ENCODE measurements at regions not wholly inside any gene's neighbourhood (a gene's known extent, or its start where the extent isn't known, plus 50 kb on each side); places are given as distances from the start of the nearest gene placed in this dataset.
"Not testable (repeated sequence)": the region's sequence is repeated elsewhere in the genome, so short reads cannot be mapped to it uniquely, and the experiment has no call there.

DNA sequence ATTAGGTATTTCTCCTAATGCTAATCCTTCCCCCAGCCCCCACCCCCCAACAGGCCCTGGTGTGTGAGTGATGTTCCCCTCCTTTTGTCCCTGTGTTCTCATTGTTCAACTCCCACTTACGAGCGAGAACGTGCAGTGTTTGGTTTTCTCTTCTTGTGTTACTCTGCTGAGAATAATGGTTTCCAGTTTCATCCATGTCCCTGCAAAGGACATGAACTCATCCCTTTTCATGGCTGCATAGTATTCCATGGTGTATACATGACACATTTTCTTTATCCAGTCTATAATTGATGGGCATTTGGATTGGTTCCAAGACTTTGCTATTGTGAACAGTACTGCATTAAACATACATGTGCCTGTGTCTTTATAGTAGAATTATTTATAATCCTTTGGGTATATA is 138.9 kb upstream of the TMEM229A start:
- not testable (repeated sequence) for H3K36me3 Mint-ChIP-seq (ENCODE audit: low read depth); H3K27ac Mint-ChIP-seq; DNase-seq (ENCODE audit: low spot score); H3K27me3 Mint-ChIP-seq (ENCODE audit: low read depth); H3K4me1 Mint-ChIP-seq (ENCODE audit: low read depth); H3K4me3 Mint-ChIP-seq; H3K9me3 Mint-ChIP-seq

DNA sequence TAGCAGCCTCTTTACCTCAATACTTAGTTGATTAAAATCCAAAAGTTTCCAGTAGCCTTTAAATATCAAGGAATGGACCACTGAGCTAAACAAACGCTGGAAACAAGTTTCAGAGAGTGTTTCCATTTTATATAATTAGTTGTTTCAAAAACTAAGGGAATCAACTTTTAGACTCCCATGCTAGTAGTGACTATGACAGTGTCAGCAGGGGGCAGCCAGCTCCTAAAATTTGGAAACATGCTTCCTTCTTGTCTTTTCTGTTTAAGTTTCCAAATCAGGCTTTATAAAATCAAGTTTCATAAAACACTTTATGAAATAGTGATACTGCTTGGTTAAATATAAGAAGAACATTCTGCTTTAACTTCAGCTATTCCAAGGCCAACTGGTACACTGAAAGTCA is 138.2 kb upstream of the TMEM229A start:
- Mint-ChIP-seq H3K4me3 (no peak overlapping the region), H3K27me3 (ENCODE audit: low read depth) (no peaks in the 10 kb centered on the region), H3K9me3 (no peaks in the 10 kb centered on the region), H3K4me1 (ENCODE audit: low read depth) (no peaks in the 10 kb centered on the region), H3K36me3 (ENCODE audit: low read depth) (no peaks in the 10 kb centered on the region), H3K27ac (no peak overlapping the region)
- no peak for DNase-seq (ENCODE audit: low spot score)

- H3K4me1 Mint-ChIP-seq (ENCODE audit: low read depth) = no peaks in the 10 kb centered on the region
- no peak for DNase-seq (ENCODE audit: low spot score)
- H3K27ac Mint-ChIP-seq = no peak overlapping the region
- no peaks in the 10 kb centered on the region for H3K36me3 Mint-ChIP-seq (ENCODE audit: low read depth)
- H3K9me3 Mint-ChIP-seq = no peaks in the 10 kb centered on the region
- H3K4me3 Mint-ChIP-seq = no peak overlapping the region
- no peaks in the 10 kb centered on the region for H3K27me3 Mint-ChIP-seq (ENCODE audit: low read depth)
Measured at GRCh38 chr7:124168616-124169015, 135.7 kb upstream of the TMEM229A start.

DNA sequence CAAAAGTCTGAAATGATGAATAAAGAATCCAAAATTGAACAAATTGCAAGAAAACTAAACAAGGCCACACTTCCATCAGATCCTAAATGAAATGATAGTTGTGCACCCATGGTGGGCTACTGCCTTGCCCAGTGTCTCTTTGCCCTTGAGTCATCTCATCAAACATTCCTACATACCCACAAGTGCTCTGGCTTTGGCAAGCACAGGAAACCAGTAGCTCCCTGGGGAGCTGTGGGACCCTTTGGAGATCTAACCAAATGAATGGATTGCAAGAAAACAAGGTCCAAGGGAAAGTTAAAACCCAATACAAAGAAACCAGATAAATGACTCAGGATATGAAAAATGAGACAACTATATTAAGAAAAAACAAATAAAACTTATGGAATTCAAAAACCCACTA is 129.8 kb upstream of the TMEM229A start:
- no peak overlapping the region for H3K4me3 Mint-ChIP-seq
- H3K27me3 Mint-ChIP-seq (ENCODE audit: low read depth) = no peaks in the 10 kb centered on the region
- DNase-seq (ENCODE audit: low spot score) = no peak
- H3K4me1 Mint-ChIP-seq (ENCODE audit: low read depth) = no peaks in the 10 kb centered on the region
- no peaks in the 10 kb centered on the region for H3K36me3 Mint-ChIP-seq (ENCODE audit: low read depth)
- H3K27ac Mint-ChIP-seq = no peak overlapping the region
- H3K9me3 Mint-ChIP-seq = no peaks in the 10 kb centered on the region

- no peaks in the 10 kb centered on the region for H3K27me3 Mint-ChIP-seq (ENCODE audit: low read depth)
- no peaks in the 10 kb centered on the region for H3K36me3 Mint-ChIP-seq (ENCODE audit: low read depth)
- H3K4me3 Mint-ChIP-seq = no peak overlapping the region
- no peaks in the 10 kb centered on the region for H3K9me3 Mint-ChIP-seq
- DNase-seq (ENCODE audit: low spot score) = no peak
- H3K4me1 Mint-ChIP-seq (ENCODE audit: low read depth) = no peaks in the 10 kb centered on the region
- no peak overlapping the region for H3K27ac Mint-ChIP-seq
Measured at GRCh38 chr7:124155432-124156022, 122.7 kb upstream of the TMEM229A start.

- Mint-ChIP-seq H3K4me1 (ENCODE audit: low read depth) (no peaks in the 10 kb centered on the region), H3K4me3 (no peak overlapping the region), H3K9me3 (no peaks in the 10 kb centered on the region), H3K36me3 (ENCODE audit: low read depth) (no peaks in the 10 kb centered on the region), H3K27me3 (ENCODE audit: low read depth) (no peaks in the 10 kb centered on the region), H3K27ac (no peak overlapping the region)
- DNase-seq (ENCODE audit: low spot score) = no peak
Measured at GRCh38 chr7:124152859-124153692, 120.2 kb upstream of the TMEM229A start.

DNA sequence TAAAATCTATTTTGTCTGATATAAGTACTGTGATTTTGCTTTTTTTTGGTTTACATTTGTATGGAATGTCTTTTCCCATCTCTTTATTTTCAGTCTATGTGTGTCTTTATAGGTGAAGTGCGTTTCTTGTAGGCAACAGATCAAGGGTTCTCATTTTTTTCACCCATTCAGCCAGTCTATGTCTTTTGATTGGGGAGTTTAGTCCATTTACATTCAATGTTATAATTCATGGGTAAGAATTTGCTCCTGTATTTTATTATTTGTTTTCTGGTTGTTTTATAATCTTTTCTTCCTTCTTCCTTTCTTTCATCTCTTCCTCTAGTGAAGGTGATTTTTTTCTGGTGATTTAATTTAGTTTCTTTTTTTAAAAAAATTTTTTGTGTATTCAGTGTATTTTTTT is 104.8 kb upstream of the TMEM229A start:
- Mint-ChIP-seq H3K9me3 (peaks cover 15% of the 10 kb centered on the region), H3K4me1 (ENCODE audit: low read depth) (no peaks in the 10 kb centered on the region), H3K27me3 (ENCODE audit: low read depth) (no peaks in the 10 kb centered on the region), H3K27ac (no peak overlapping the region), H3K4me3 (no peak overlapping the region), H3K36me3 (ENCODE audit: low read depth) (no peaks in the 10 kb centered on the region)
- no peak for DNase-seq (ENCODE audit: low spot score)

- DNase-seq (ENCODE audit: low spot score) = no peak
- no peak overlapping the region for H3K4me3 Mint-ChIP-seq
- no peaks in the 10 kb centered on the region for H3K9me3 Mint-ChIP-seq
- no peaks in the 10 kb centered on the region for H3K36me3 Mint-ChIP-seq (ENCODE audit: low read depth)
- H3K4me1 Mint-ChIP-seq (ENCODE audit: low read depth) = no peaks in the 10 kb centered on the region
- no peak overlapping the region for H3K27ac Mint-ChIP-seq
- no peaks in the 10 kb centered on the region for H3K27me3 Mint-ChIP-seq (ENCODE audit: low read depth)
Measured at GRCh38 chr7:124124201-124124600, 91.3 kb upstream of the TMEM229A start.

- Mint-ChIP-seq H3K4me1 (ENCODE audit: low read depth) (no peaks in the 10 kb centered on the region), H3K27ac (no peak overlapping the region), H3K4me3 (no peak overlapping the region), H3K9me3 (no peaks in the 10 kb centered on the region), H3K36me3 (ENCODE audit: low read depth) (no peaks in the 10 kb centered on the region), H3K27me3 (ENCODE audit: low read depth) (no peaks in the 10 kb centered on the region)
- no peak for DNase-seq (ENCODE audit: low spot score)
Measured at GRCh38 chr7:124120911-124121310, 88.0 kb upstream of the TMEM229A start.

DNA sequence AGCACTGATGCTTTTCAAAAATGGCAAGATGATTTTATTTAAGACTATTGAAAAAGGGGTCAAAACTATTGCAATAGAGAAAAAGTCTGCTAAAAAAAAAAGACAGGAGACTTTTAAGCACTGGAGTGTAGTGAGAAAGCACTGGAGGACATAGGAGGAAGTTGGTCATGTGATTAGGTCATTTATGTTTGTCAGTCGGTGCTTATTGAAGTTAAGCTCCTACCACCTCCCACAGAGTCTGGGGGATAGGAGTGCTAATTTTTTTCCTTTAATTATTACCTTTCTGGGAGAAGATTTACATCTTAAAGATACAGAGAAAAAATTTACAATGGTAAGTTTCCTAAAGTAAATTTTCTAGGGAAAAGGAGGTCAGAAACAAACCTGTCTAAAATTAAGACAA is 80.2 kb upstream of the TMEM229A start:
- no peak for DNase-seq (ENCODE audit: low spot score)
- H3K27me3 Mint-ChIP-seq (ENCODE audit: low read depth) = no peaks in the 10 kb centered on the region
- no peaks in the 10 kb centered on the region for H3K4me1 Mint-ChIP-seq (ENCODE audit: low read depth)
- H3K9me3 Mint-ChIP-seq = no peaks in the 10 kb centered on the region
- H3K27ac Mint-ChIP-seq = no peak overlapping the region
- no peak overlapping the region for H3K4me3 Mint-ChIP-seq
- H3K36me3 Mint-ChIP-seq (ENCODE audit: low read depth) = no peaks in the 10 kb centered on the region

GRCh38 chr7:124106575-124106974 is 73.7 kb upstream of the TMEM229A start:
- Mint-ChIP-seq H3K9me3 (peaks cover 5% of the 10 kb centered on the region), H3K36me3 (ENCODE audit: low read depth) (no peaks in the 10 kb centered on the region), H3K27ac (no peak overlapping the region), H3K27me3 (ENCODE audit: low read depth) (no peaks in the 10 kb centered on the region), H3K4me1 (ENCODE audit: low read depth) (no peaks in the 10 kb centered on the region), H3K4me3 (no peak overlapping the region)
- DNase-seq (ENCODE audit: low spot score) = no peak

- peaks cover 5% of the 10 kb centered on the region for H3K9me3 Mint-ChIP-seq
- no peak overlapping the region for H3K4me3 Mint-ChIP-seq
- H3K4me1 Mint-ChIP-seq (ENCODE audit: low read depth) = no peaks in the 10 kb centered on the region
- H3K36me3 Mint-ChIP-seq (ENCODE audit: low read depth) = no peaks in the 10 kb centered on the region
- H3K27me3 Mint-ChIP-seq (ENCODE audit: low read depth) = no peaks in the 10 kb centered on the region
- H3K27ac Mint-ChIP-seq = no peak overlapping the region
- no peak for DNase-seq (ENCODE audit: low spot score)
Measured at GRCh38 chr7:124101173-124101768, 68.4 kb upstream of the TMEM229A start.

GRCh38 chr7:124100190-124100589 is 67.3 kb upstream of the TMEM229A start:
- Mint-ChIP-seq H3K4me3 (no peak overlapping the region), H3K27ac (no peak overlapping the region), H3K4me1 (ENCODE audit: low read depth) (no peaks in the 10 kb centered on the region), H3K9me3 (peaks cover 5% of the 10 kb centered on the region), H3K36me3 (ENCODE audit: low read depth) (no peaks in the 10 kb centered on the region), H3K27me3 (ENCODE audit: low read depth) (no peaks in the 10 kb centered on the region)
- no peak for DNase-seq (ENCODE audit: low spot score)

GRCh38 chr7:124099585-124099984 is 66.7 kb upstream of the TMEM229A start:
- H3K9me3 Mint-ChIP-seq; H3K4me1 Mint-ChIP-seq (ENCODE audit: low read depth): not testable (repeated sequence)

More at GRCh38 chr7:124099585-124099984, 66.7 kb upstream of the TMEM229A start:
- not testable (repeated sequence) for H3K27ac Mint-ChIP-seq; H3K4me3 Mint-ChIP-seq; H3K36me3 Mint-ChIP-seq (ENCODE audit: low read depth); DNase-seq (ENCODE audit: low spot score); H3K27me3 Mint-ChIP-seq (ENCODE audit: low read depth)
